ENCODE measurements at regions not wholly inside any gene's neighbourhood (a gene's known extent, or its start where the extent isn't known, plus 50 kb on each side); places are given as distances from the start of the nearest gene placed in this dataset.
"Not testable (repeated sequence)": the region's sequence is repeated elsewhere in the genome, so short reads cannot be mapped to it uniquely, and the experiment has no call there.

DNA sequence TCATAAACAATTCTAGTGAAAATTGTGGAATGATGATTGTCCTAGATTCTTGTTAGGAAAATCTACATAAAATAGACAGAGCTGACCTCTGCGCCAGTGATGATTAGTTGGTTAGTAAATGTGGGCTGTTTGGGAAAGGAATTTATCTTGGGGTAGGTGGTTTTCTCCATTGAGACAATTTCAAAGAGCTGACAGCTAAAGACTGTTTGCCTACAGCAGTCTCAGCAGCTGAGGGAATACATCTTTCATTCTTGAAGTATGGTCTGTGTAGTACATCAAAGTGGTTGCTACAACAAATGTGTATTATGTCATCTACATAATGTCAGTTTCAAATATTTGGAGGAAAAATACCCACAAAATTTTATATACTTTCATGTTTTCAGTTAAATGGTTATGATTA lies 117.2 kb upstream of the TRPC4 start:
- no peak for DNase-seq

DNA sequence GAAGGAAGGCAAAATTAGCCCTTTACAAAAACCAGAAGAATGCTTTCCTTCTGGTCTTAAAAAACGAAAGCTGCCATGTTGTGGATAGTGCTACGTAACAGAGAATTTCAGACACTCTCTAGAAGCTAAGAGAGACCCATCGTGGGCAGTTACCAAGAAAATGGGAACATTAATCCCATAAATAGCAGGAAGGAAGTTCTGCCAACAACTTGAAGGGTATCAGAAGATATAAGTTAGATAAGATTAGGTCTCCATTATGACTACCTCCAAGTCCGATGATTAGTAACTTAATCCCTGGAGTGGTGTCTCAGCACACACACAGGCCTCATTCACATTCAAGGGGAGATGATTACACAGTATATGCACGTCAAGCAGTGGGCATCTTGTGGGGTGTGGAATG lies 115.7 kb upstream of the TRPC4 start:
- DNase-seq = no peak

DNA sequence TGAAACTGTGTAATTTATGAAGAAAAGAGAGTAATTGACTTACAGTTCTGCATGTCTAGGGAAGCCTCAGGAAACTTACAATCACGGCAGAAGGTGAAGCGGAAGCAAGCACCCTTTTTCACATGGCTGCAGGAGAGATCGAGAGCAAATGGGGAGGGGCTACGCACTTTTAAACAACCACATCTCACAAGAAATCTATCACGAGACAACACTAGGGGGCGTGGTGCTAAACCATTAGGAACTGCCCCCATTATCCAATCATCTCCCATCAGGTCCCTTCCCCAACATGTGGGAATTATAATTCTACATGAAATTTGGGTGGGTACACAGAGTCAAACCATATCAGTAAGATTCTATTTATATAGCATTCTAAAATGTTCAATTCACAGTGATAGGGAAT lies 114.8 kb upstream of the TRPC4 start:
- no peak for DNase-seq

DNA sequence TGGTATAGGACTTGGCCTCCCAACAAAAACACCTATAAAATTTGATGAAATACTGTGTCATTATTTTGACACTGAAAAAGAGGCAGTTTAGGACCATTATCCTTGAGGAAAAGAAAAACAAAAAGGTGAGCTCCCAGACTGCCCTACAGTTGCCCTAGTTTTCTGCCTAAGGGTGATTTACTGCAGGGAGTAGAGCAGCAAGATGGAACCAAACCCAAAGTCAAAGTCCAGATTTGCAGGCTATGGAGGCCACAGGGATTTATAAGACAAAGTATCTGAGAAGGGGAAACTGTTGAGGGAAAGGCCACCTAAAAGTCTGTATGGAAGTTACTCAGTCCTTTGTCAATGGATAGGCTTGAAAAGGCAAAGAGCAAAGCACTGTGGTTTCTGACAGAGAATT lies 112.4 kb upstream of the TRPC4 start:
- DNase-seq = no peak

DNA sequence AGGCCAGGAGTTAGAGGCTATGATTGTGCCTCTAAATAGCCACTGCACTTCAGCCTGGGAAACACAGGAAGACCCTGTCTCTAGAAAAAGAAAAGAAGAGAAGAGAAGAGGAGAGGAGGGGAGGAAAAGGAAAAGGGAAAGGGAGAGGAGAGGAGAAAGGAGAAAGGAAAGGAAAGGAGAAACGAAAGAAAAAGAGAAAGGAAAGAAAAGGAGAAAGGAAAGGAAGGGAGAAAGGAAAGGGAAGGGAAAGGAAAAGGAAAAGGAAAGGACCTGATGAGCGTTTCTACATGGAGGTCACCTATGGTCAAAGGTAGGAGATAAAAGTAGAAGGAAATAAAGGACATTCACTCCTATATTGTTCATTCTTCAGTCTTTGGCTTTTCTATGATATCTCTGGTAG lies 109.1 kb upstream of the TRPC4 start:
- no peak for DNase-seq

DNA sequence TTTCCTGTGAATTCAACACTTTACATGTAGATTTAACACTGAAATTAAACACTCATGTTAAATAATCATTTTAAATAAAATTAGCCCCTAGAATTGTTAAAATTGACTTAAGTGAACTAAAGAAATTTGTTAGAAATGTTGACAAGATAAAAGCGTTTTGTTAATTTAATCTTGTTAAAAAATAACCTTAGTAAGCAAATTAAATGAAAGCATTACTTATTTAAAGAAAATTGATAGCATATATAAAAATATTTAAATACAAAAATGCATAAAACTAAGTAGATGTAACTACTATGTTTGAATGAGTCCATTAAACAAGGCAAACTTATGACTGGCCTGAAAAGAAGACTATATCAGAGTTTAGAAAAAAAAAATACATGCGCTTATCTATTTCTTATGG lies 99.0 kb upstream of the TRPC4 start:
- DNase-seq = no peak

DNA sequence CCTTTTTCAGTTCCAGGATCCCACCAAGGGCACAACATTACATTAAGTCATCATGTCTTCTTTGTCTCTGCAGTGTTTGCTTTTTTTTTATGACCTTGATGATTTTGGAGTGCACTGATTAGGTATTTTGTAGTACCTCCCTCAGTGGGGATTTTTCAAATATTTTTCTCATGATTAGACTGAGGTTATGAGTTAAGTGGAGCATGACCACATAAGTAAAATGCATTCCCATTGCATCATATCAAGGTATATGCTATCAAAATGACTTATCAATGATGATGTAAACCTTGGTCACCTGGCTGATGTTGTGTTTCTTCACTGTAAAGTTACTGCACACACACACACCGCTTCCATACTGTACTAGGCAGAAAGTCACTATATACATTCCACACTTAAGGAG lies 96.7 kb upstream of the TRPC4 start:
- DNase-seq = no peak

DNA sequence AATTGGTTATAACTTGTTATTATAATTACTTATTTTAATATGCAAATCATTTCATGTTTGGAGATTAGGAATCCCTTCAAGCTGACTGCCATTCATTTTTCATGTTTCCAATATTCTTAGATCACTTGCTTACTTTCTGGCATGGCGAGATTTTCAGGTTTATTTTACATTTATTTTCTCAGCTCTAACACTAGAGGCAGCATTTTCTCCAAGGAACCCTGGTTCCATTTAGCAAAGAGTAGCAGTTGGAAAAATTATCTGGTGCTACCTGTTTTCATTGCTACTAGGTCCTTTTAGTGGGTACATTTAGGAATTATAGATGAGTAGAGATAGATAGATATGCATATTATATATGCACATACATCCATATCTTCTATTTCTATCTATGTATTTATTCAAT lies 90.9 kb upstream of the TRPC4 start:
- no peak for DNase-seq

DNA sequence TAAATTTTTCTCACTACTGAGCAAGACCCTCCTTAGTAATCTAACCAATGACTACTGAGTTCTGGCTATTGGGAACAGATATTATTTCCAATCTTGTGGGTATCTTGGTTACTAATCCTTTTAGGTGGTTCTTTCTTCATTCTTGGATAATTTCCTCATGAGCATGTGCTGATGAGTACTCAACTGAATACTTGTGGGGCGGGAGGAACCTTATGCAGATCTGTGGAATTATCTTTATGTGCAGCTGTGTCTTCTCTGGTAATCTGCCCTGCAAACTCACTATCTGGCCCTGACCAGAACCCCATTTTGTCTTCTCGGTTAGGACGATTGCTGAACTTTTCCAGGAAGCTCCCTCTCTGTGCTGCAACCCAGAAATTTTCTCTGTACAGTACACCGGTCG lies 89.7 kb upstream of the TRPC4 start:
- DNase-seq = no peak

DNA sequence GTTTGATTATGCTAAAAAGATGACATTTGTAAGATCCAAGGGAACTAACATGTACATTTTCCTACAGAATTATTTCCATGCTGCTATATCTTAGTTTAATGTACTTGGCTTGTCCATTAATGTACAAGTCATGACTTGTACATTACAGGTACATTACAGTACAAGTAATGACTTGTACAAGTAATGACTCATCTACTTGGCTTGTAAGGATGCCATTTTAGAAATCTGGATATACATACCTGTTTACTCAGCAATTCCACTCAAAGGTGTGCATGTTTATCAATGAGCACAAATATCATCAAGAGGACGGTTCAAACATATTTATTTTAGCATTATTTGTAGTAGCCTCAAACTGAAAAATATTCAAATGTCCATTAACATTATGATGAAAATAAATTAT lies 87.0 kb upstream of the TRPC4 start:
- DNase-seq = no peak

DNA sequence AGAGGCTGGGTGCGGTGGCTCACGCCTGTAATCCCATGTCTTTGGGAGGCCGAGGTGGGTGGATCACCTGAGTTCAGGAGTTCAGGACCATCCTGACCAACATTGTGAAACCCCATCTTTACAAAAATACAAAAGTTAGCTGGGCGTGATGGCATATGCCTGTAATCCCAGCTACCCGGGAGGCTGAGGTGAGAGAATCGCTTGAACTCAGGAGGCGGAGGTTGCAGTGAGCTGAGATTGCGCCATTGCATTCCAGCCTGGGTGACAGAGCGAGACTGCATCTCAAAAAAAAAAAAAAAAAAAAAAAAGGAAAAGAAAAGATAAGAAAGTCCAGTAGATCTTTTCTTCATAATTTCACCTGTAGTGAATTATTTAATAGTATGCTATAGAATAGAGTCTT lies 85.0 kb upstream of the TRPC4 start:
- DNase-seq = not testable (repeated sequence)

DNA sequence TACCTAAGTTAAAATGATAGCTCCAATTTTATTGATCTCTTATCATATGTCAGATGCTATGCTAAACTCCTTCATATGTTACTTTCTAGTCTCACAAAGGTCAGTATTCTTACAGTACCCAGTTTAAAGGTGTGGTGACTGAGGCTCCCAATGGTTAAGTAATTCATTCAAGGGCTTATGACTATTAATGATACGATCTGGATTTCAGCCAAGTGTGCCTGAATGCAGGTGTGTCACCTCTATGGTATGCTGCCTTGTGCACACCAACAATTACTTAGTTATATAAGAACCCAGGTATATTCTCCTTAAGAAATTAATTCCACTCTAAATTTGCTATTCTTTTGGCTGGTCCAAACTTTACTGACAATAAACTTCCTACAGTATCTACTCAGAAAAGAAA lies 84.6 kb upstream of the TRPC4 start:
- no peak for DNase-seq

DNA sequence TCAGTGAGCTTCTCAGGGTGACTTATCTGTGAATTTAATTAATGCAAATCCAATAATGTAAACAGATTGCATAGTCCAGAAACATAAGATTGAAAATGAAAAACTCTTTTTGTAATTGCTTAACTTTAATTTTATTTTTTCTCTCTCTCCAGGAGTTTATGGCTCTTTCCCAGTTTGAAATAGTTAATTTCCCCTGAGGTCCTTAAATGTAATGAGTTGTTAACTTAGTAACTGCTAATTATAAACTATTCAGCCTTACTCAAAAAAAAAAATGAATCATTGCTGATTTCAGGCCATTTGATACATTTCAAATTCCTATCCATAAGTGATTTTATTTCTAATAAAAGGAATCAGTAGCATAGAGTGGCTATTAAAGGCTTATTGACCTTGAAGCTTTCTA lies 84.1 kb upstream of the TRPC4 start:
- DNase-seq = no peak

DNA sequence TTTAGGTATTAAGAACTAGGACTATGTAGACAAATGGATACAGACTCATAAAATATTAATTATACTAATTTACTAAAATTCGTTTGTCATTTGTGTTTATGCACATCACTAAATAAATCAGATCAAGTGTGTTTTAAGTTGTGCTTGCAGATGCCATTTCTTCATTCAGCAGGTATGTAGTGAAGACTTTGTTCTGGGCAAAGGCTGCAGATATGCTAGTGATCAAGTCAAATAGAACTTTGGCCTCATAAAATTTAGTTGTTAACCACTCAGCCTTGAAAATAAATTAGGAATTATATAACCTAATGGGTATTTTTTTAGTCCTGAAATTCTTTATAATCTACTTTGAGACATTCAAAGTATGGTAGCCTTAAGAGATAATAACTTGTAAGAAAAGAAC lies 80.4 kb upstream of the TRPC4 start:
- no peak for DNase-seq

DNA sequence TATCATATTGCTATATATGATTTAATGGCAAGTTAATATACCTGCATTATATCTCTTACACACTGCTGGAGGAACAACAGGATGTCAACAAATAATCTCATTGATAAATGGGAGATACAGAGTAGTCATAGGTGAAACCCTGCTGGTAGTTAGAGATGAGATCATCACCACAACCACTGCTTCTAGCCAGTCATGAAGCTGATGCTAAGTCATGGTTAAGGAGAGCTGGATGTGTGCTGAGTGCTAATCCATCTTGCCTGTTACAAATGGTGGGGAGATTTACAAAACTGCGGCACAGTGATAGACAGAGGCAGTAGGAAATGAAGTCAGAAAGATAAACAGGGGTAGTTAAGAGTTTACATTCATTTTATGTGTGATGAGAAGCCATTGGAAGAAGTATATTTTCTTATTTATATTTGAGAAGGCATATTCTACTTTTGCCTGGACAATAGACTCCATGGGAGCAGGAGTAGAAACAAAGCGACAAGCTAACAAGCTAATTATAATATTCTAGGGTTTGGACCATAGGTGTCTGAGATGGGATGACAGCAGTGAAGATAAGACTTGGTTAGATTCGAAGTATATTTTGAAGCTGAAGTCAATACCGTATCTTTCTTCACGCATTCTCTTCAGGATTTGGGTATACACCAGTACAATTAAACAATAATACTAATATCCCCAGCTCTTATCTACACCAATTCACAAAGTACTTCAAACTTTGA lies 78.0 kb upstream of the TRPC4 start:
- no peak for DNase-seq

DNA sequence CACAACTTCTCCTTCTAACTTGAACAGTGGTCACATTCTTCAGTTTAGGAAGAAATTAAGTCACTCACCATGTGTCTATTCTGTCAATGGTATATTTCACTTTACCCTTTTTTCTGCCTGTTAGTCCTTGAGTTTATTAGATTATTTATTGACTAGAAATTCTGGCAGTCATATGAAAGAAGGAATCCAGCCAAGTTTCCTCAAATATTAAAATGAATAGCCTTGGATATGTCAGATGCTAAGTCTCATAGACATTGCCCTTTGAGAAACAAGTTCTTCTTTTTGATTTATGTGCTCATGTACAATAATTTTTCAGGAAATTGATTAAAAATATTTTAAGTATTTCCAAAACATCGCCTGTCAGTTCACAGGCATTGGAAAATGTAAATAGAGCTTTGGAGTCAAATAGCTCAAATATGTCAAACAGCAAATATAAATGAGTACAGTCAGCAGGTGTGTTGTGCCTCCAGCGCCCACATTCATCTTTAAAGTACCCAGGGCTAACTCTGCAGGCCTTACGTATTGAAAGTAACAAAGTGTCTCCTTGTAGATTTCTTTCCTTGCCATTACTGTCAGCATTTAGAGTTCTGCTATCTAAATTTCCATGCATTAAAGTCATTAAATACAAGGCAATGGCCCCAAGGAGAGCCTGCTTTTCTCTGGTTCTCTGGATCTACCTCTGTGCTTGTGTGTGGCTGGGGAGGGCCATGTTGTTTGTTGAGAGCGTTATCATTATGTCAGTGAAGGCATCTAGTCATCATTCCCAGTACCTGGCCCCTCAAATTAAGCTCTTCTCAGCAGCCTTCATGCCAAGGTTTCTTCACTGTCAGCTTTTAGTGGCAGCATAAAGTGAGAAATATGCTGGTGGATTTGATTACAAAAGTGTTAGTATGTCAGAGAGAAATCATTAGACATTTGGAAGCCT lies 76.3 kb upstream of the TRPC4 start:
- DNase-seq = no peak

DNA sequence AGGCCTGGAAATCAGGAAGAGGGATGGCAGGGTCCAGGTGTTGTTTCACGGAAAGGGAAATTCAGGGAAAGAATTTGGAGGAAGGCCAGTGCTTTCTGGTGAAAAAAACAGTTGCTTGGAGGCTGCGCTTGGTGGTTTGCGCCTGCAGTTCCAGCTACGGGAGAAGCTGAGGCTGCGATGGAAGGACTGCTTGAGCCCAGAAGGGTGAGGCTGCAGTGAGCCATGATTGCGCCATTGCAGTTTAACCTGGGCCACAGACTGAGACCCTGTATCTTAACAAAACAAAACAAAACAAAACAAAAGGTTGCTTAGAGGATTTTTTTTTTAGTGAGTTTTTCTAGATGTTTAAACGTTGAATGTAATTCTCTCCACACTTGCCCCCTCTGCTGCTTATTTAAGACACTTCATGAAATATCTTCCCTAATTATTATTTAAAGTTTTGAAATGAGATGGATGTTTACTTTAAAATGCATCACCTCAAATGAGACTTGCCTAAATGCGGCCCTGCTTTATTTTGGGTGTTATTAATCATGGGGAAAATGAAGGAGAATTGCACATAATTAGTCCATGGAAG lies 75.4 kb upstream of the TRPC4 start:
- no peak for DNase-seq

DNA sequence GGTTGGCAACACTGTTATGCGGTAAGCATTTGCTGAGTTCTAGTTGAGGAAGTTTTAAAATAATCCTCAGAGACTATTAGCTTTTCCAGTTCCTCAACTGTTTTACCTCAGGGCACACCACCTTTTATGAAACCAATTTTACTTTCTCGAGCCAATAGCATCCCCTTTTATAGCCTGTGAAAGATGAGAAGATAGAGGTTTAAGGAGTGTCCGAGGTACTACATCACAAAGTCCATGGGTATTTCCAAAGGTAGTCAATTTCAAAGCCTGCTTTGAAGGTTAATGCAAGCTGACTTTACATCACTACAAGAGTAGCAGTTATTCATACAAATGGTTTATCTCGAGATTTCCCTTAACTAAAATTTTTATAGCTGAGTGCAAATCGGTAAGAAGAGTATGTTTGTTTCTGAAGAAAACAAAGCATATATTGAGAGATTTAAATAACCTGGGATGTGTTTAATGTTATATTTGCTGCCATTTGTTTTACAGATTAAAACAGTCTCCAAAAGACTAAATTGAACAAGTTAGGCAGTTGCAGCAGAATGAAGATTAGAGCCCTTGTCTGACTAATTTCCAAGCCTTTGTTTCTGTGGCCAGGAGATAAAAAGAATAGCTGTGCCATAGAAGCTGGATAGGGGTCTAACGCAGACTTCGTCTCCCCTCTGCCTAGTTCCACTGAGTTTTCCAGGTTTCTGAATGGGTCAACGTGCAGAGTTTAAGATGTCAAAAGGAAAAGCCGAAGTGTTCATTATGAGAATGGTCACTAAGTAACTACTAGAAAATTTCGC lies 74.7 kb upstream of the TRPC4 start:
- no peak for DNase-seq

DNA sequence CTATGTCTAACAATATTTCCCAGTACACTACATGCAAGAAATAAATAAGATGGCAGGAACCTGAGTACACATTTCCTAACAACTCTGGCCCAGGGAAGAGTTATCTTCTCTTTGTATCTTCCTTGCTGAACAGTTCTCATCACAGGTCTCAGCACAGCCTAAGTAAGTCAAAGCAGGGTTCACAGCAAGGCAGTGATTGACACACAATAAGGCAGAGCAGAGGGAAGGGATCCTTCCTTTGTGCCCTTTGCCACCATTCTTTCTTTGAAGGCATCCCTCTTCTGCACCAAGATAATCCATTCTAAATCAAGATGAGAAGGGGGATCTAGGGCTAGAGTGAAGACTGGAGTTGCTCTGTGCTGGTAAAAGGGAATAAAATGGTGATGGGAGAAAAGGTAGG lies 73.4 kb upstream of the TRPC4 start:
- no peak for DNase-seq

DNA sequence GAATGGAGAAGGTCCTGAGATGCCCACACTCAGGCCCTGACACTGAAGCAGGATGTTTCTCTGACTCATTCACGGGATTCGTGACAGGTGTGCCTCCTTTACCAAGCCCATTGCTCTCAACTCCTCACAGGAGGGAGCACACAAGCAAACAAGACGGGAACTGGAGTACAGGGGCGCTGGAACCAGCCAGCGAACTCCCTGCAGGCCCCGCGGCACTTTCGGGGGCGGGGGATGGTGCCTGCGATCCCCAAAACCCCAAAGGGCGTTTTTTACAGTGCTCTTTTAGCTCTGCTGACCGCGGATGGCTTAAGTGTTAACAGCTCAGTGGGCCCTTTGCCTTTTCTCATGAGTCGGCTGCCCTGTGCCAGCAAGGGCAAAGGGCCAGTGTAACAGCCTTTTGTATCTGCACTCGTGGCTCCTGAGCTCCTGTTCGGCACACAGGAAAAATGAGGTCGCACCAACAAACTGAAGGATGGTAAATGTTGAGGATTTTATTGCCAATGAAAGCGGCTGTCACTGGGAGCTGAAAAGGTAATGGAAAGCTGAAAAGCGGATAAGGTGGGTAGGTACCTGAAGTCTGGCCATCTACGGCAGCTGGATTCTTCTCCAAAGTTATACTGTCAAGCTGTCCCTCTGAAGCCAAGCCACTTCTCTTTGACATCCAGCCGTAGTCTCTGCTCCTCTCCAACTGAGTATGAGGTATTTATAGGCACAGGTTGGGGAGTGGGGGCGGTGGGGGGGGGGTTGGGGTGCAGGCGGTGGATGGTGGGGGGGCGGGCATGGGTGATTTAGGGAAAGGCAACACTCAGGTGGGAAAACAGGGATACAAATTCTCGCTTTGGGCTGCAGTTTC lies 65.0 kb upstream of the TRPC4 start:
- DNase-seq = no peak

DNA sequence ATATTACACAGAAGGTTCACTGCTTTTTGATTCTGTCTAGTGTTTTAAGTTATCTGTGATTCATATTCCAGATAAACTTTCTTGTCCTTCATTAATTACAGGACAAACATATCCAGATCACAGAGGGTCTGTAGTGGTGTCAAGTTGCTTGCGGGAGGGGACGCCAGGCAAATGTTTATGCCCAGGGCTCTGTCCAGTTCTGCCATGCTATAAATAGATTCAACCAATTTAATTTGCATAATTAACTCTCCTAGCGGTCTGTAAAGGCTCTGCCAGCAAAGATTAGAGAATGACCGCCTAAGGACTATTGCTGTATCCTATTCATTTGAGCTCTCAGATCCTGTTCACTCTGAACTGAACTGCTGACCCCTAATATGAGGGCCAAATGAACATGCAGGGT lies 59.7 kb upstream of the TRPC4 start:
- no peak for DNase-seq

DNA sequence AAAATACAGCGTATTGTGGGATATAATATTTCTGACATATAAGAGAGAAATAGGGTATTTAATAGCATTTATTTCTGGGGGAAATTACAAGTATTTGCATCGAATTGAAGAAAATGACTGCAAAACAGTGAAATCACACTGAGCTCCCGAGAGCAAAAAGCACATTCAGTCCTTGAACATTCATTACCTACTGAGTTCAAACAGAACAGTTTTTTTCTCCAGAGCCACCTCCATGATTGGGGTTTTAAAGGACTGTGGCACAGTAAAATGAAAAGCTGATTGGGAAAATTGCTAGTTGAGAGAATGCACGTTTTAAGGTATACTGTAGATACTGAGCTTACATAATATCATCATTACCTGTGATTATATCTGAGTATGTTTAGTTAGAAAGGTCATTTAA lies 58.0 kb upstream of the TRPC4 start:
- DNase-seq = no peak
